Right atrium auricular region (tissue), 2 donors: ENCODE measurements at regions not wholly inside any gene's neighbourhood (a gene's known extent, or its start where the extent isn't known, plus 50 kb on each side); places are given as distances from the start of the nearest gene placed in this dataset.

Experiments
- DNase-seq: peaks from one replicate; pipeline ENCODE4 v3.0.0-alpha.2; 2019; ENCODE audit warnings: low spot score
- H3K27ac ChIP-seq, 2 donors: fragments of 200-600 bp; sonication (generic); 1 replicate in 1 of 2; 2 replicates in 1 of 2; pipeline ENCODE4 v1.5.1; 2016 to 2019
- H3K27me3 ChIP-seq, 2 donors: fragments of 200-600 bp; sonication (generic); one replicate each; pipeline versions ENCODE4 v1.5.1 to v1.6.0; 2017 to 2019
- H3K36me3 ChIP-seq: fragments of 200-600 bp; sonication (generic); one replicate; pipeline ENCODE4 v1.5.1; 2016
- H3K4me1 ChIP-seq, 2 donors: fragments of 200-600 bp; sonication (generic); one replicate each; pipeline versions ENCODE4 v1.5.1 to v1.6.0; 2017 to 2019
- H3K4me3 ChIP-seq, 2 donors: fragments of 200-600 bp; sonication (generic); 1 replicate in 1 of 2; 2 replicates in 1 of 2; pipeline ENCODE4 v1.5.1; 2017 to 2019; ENCODE audit warnings: mild to moderate bottlenecking in 1 of 2, moderate library complexity in 1 of 2
- H3K9me3 ChIP-seq, 2 donors: fragments of 200-600 bp; sonication (generic); one replicate each; pipeline ENCODE4 v1.5.1; 2019
- CTCF ChIP-seq, 2 donors: fragments of 200-600 bp; sonication (generic); IDR thresholded peaks; one replicate each; pipeline ENCODE4 v1.5.1; 2019; ENCODE audit warnings: antibody characterized with exemption in 2 of 2

GRCh38 chr14:87852107-87852506 is 140.9 kb downstream of the GALC start:
- no peak for DNase-seq
- Histone ChIP-seq H3K27me3 (no peaks in the 10 kb centered on the region), H3K4me1 (no peaks in the 10 kb centered on the region), H3K9me3 (no peaks in the 10 kb centered on the region), H3K27ac (no peak overlapping the region), H3K36me3 (no peaks in the 10 kb centered on the region), H3K4me3 (no peak overlapping the region)
- TF ChIP-seq CTCF (IDR thresholded peaks at IDR 0.05), result no peak

- no peaks in the 10 kb centered on the region for H3K27me3 ChIP-seq
- H3K4me1 ChIP-seq, result no peaks in the 10 kb centered on the region
- no peak for TF ChIP-seq CTCF (IDR thresholded peaks at IDR 0.05)
- H3K4me3 ChIP-seq, result no peak overlapping the region
- no peak for DNase-seq
- no peaks in the 10 kb centered on the region for H3K9me3 ChIP-seq
- H3K27ac ChIP-seq, result no peak overlapping the region
- no peaks in the 10 kb centered on the region for H3K36me3 ChIP-seq
These were observed 141.8 kb downstream of the GALC start for GRCh38 chr14:87851190-87851589.

GRCh38 chr14:87847216-87847755 is 145.7 kb downstream of the GALC start:
- Histone ChIP-seq H3K27me3 (no peaks in the 10 kb centered on the region), H3K36me3 (no peaks in the 10 kb centered on the region), H3K4me1 (no peaks in the 10 kb centered on the region), H3K27ac (no peak overlapping the region), H3K9me3 (no peaks in the 10 kb centered on the region), H3K4me3 (no peak overlapping the region)
- TF ChIP-seq CTCF (IDR thresholded peaks at IDR 0.05), result no peak
- no peak for DNase-seq

- no peaks in the 10 kb centered on the region for H3K36me3 ChIP-seq
- no peaks in the 10 kb centered on the region for H3K27me3 ChIP-seq
- no peaks in the 10 kb centered on the region for H3K4me1 ChIP-seq
- H3K27ac ChIP-seq, result no peak overlapping the region
- no peak for TF ChIP-seq CTCF (IDR thresholded peaks at IDR 0.05)
- DNase-seq, result no peak
- H3K4me3 ChIP-seq, result no peak overlapping the region
- H3K9me3 ChIP-seq, result no peaks in the 10 kb centered on the region
These were observed 152.1 kb downstream of the GALC start for GRCh38 chr14:87840906-87841305.

DNA sequence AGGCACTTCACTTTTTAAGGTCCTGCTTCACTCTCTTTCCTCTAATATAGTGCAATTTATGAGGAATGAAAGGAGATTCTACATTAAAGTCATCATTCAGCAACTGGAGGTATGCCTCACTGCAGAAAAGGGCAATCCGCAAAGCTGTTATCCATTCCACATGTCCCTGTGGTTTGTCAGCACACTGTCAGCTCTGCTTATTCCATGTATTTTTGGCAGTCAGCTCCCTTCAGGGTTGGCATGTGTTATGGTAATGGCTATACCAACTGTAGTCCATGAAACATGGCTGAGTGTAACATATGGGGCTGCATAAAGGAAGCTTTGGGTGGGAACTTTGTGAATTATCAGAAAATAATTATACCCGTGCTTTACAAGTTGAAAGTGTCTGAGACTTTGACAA is 154.1 kb downstream of the GALC start:
- DNase-seq, result no peak
- no peaks in the 10 kb centered on the region for H3K4me1 ChIP-seq
- H3K27me3 ChIP-seq, result no peaks in the 10 kb centered on the region
- no peak overlapping the region for H3K27ac ChIP-seq
- H3K36me3 ChIP-seq, result no peaks in the 10 kb centered on the region
- no peak for TF ChIP-seq CTCF (IDR thresholded peaks at IDR 0.05)
- no peaks in the 10 kb centered on the region for H3K9me3 ChIP-seq
- H3K4me3 ChIP-seq, result no peak overlapping the region

DNA sequence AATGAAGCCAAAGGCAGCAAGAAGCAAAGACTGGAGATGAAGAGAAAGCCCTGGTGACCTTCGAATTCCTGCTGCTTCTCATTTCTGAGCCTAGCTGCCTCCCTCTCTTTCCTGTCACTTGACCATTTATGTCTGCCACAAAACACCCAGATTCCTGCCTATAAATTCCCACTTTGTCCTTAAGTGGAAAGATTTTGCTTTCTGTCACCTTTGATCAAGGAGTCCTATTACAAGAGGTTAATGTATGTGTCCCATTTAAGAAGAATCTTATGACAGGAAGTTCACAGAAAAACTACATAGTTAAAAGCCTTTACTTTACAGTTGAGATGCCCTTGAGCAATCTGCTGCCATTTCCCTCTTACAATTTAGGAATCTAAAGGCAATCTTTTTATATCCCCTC is 155.7 kb downstream of the GALC start:
- H3K4me1 ChIP-seq, result no peaks in the 10 kb centered on the region
- H3K9me3 ChIP-seq, result no peaks in the 10 kb centered on the region
- no peaks in the 10 kb centered on the region for H3K27me3 ChIP-seq
- no peak for TF ChIP-seq CTCF (IDR thresholded peaks at IDR 0.05)
- H3K36me3 ChIP-seq, result no peaks in the 10 kb centered on the region
- DNase-seq, result no peak
- no peak overlapping the region for H3K27ac ChIP-seq
- no peak overlapping the region for H3K4me3 ChIP-seq
